ENCODE measurements at regions not wholly inside any gene's neighbourhood (a gene's known extent, or its start where the extent isn't known, plus 50 kb on each side); places are given as distances from the start of the nearest gene placed in this dataset.

GRCh38 chr14:83780321-83780720 is 1749.6 kb upstream of the FLRT2 start:
- no peak for DNase-seq

- DNase-seq: no peak
Observed at GRCh38 chr14:83798421-83798820, 1731.5 kb upstream of the FLRT2 start.

DNA sequence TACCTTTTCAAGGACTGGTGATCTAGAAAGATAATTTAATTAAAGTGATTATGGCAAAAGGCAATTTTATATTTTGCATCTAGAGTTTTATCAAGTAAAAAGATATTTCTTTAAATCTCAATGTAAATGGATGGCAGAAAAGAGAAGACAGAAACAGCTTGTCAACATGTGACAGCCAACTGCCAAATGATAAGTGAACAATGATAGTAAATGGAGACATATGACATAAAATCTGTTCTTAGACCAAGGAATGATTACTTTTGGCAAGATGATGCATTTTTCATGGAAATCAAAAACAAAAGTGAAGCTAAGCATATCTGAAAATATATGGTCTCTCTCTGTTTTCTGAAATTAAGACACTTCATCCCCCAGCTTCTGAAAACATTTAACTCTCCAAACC is 1730.7 kb upstream of the FLRT2 start:
- no peak for DNase-seq

GRCh38 chr14:83814896-83815295 is 1715.0 kb upstream of the FLRT2 start:
- DNase-seq: no peak

- DNase-seq: no peak
Observed at GRCh38 chr14:83816761-83817160, 1713.2 kb upstream of the FLRT2 start.

DNA sequence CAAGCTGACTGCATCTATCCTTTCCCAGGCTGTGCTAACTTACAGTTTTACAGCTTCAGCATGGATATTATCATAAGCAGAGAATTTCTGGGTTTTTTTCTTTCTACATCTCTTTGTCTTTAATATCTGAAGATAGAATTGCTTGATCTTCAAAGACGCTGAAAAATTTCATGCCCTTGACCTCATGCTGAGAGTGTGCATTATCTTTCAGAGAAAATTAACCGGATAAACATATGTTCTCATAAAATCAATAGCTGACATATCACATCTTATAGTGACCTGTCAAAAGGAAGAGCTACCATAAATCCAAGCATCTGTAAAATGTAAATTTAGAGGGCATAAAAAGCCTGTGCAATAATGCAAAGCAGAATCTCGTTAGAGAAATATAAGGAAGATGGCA is 1704.1 kb upstream of the FLRT2 start:
- no peak for DNase-seq

GRCh38 chr14:83826838-83827237 is 1703.1 kb upstream of the FLRT2 start:
- no peak for DNase-seq

- no peak for DNase-seq
Observed at GRCh38 chr14:83827383-83827782, 1702.6 kb upstream of the FLRT2 start.

DNA sequence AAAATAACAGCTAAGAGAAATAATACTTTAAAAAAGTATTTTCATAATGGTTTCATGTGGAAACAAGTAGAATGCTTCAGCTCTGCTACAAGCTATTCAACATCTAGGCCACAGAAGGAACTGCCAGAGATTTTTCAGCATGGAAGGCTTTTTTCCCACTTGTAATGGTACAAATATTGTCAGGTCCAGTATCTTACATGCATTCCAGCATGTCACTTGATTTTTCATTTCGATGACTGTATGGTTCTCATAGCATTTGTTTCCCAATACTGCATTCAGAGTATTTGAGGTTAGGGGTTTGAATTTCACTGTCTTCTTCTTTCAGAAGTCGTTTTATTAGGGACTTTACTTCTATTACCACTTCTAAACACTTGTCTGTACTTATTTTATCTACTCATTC is 1701.5 kb upstream of the FLRT2 start:
- DNase-seq: no peak

DNA sequence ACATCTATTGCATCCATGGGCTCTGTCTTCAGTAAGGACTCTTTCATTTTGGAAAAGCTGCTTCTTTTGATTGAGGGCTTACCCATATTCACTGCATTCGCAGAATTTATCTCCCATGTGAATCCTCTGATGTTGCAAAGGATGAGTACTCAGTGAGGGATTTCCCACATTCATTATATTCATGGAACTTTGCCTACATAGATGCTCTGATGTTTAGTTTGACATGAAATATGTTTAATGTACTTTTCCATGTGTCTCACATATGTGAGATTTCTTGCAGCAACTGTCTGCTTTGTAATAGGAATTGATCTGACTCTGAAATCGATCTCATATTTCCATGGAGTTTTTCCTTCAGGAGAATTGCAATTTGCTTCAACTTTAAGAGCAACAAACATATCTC is 1699.6 kb upstream of the FLRT2 start:
- no peak for DNase-seq

GRCh38 chr14:83838226-83838625 is 1691.7 kb upstream of the FLRT2 start:
- no peak for DNase-seq

- no peak for DNase-seq
Observed at GRCh38 chr14:83842547-83842946, 1687.4 kb upstream of the FLRT2 start.

GRCh38 chr14:83847102-83847501 is 1682.8 kb upstream of the FLRT2 start:
- no peak for DNase-seq

GRCh38 chr14:83850092-83850491 is 1679.9 kb upstream of the FLRT2 start:
- DNase-seq: no peak

GRCh38 chr14:83856334-83856733 is 1673.6 kb upstream of the FLRT2 start:
- DNase-seq: no peak

DNA sequence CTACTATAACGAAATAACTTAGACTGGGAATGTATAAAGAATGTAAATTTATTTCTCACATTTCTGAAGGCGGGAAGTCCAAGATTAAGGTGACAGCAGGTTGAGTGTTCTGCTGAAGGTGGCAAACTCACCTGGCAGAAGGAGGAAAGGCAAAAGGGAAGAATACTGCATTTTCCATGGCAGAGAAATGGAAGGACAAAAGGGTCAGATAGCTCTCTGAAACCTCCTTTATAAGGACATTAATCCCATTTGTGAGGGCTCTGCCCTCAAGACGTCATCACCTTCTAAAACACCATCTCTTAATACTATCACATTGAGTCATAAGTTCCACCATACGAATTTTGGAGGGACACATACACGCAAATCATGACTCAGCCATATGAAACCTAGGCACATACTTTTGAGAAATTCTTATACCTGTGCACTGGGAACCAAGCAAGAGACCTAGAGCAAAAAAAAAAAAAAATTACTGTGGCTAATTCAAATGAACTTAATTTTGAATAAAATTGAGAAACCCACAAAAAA is 1669.3 kb upstream of the FLRT2 start:
- no peak for DNase-seq

DNA sequence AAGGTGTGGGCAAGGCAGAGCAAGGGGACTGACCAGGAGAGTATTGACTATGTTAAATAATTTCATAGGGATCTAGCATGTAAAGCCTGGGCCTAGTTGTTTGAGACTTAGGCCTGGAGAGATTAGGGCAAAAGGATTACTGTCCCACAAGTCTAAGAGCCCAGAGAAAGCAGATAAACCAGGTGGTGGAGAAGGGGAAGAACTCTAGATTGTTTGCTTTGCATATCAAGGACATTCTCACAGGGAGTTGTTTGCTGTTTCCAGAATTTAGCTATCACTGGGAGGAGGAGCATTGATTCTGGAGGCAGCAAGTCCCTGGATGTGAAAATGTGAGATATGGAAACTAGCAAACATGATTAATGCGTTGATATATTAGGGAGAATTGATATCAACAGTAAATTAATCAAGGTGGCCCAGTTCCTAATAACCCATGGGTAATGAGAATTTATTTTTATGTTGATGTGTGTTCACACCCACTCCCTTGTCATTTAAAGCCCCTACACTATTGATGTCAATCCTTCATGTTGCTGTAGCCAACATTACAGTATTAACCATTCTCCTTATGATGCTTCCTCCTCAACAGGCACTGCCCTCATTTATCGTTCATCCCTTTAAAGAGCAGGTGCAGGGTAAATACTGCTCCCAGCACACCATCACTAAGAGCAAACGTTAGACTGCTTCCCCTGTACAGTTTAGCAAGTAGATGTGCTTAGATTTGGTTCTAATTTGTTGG is 1666.7 kb upstream of the FLRT2 start:
- DNase-seq: no peak

- no peak for DNase-seq
Observed at GRCh38 chr14:83864106-83864505, 1665.8 kb upstream of the FLRT2 start.

DNA sequence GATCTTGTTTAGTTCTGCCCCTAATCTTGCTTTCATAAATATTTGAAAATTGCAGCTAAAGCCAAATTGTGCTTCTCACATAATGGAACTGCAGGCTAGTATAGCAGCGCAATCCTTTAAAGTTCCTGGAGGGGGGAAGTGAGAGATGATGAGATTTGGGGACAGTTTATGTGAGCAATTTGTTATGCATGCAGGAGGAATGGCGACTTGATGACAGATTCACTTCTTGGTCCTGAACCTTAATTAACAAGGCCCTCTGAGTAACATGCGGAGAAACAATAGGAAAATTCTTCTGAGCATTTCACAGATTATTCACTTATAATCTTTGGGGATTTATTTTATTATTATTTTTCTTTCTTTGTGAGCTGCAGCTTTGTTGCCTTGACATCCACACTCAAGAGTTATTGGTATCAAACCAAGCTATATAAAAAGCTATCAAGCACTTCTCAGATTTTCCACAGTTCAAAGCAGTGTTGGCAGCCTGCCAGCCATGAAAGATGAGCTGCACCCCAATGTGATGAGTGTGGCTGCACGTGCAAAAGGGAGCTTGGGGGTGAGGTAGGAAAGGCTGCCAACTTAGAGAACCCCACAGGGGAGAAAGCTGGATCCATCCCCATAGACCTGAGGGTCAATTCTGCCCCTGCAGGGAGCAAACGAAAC is 1662.2 kb upstream of the FLRT2 start:
- no peak for DNase-seq

- no peak for DNase-seq
Observed at GRCh38 chr14:83870546-83871270, 1659.2 kb upstream of the FLRT2 start.

DNA sequence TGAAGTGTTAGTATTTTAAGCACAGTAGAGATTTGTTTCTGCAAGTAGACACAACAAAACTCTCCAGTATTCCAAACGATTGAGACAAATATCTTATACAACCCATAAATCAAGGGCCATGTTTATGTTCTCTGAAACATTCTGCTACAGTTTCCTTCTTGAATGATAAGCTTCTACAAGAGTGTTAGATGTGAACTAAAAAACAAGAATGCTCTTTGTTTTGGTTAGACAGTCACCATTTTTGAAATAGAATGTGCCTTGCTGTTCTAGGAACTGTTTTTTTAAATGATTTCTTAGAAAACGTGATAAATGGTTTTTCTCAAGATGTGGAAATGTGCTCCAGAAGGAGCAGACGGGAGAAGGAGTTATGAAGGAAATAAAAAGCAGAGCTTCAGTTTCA is 1656.3 kb upstream of the FLRT2 start:
- DNase-seq: no peak

DNA sequence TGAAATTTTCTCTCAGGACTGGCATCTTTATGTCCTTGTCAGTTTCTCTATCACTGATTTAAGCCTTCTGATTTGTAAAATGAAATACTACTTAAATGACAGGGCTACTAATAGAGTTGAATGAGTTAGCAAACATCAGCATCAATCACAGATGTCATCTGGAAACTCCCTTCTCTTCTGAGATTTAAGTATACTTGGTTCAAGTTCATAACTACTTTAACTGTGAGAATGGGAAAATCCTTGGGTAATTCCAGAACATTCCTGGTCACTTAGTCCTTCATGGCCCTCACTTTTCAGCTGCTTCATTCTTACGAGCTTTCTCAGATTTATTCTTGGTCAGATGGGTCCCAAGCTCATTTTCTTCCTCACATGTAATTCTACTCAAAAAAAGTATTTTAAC is 1655.3 kb upstream of the FLRT2 start:
- no peak for DNase-seq

DNA sequence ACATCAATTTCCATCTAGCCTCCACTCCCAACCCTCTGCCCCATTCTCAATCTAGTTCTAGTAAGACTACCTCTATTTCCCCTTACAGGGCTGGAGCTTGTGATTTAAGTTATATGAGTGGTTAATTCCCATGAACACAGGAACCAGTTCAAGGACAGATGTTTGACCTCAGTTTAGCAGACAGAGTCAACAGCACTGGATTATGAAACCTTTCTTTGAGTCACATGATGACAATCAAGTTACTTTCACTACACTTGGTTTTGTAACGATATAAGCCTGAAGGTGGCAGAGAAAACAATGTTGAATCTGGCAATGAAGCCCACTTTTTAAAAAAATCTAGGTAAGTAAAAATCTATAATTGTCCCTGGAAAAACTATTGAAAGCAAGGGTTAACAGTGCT is 1646.2 kb upstream of the FLRT2 start:
- no peak for DNase-seq

DNA sequence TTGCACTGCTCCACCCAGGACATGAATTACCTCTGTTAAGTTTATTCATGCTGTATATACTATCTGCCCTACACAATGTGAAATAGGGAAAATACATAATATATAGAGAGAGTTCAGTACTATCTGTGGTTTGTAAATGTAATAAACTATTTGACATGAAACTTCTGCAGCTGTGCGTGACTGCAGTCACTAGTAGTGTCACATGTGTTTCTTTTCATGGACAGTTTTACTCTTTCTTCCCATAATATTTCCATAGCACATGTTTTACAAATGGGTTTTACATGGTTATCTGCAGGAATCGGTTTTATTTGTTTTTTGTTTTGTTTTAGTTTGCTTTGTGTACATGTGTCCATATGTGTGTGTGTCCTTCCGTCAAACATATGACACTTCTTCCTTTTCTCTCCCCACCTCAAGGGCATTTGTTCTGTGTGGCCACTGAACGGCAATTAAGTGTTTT is 1644.1 kb upstream of the FLRT2 start:
- DNase-seq: no peak

Data from stimulated activated CD4-positive, alpha-beta T cell treated with anti-CD3 and anti-CD28 coated beads, Interleukin-2, amount 100 ng/mL, for 24 hours (primary cell).